GM18511 (cell line): ENCODE measurements at regions not wholly inside any gene's neighbourhood (a gene's known extent, or its start where the extent isn't known, plus 50 kb on each side); places are given as distances from the start of the nearest gene placed in this dataset.

Experiments used
- ATAC-seq: cut with Tn5 transposase; IDR thresholded peaks from one replicate; pipeline ENCODE4 v1.9.1; 2021; ENCODE audit warnings: mild to moderate bottlenecking, moderate library complexity; ENCODE audit not compliant: unreplicated experiment

DNA sequence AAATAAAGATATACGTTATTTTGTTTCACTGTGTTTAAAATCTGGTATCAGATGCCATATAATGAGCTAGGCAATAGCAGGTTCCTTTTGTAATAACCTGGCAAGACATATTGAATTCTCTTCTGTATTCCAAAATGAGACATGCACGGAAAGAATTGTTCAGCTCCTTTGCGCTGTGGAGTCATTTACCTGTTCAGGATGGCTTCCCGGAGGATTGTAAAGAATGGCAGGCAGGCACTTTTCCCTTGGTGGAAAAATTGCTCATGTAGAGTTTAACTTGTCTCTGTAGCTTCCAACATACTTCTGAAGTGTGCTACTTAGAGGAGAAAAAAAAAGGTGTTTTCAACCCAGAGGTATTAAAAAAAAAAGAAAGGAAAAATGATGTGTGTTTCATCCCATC, 805.2 kb downstream of the GALC start:
- ATAC-seq, result no peak

DNA sequence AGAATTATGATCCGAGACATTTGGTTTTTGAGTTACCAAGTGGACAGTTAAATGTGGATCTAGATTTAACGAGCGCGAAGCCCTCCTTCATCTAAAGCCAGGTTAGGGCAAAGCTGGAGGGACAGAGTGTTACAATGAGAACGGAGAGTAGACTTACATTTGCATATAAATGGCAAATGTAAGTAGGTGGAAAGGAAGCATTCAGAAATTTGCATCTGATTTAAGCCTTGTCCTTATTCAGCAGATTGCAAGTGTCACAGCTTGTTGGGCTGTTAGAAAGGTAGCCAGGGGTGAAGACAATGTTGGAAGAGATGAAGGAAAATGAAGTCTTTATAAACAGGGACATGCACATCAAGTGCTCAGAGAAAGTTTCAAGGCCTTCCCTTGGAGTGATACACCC, 806.2 kb downstream of the GALC start:
- no peak for ATAC-seq

DNA sequence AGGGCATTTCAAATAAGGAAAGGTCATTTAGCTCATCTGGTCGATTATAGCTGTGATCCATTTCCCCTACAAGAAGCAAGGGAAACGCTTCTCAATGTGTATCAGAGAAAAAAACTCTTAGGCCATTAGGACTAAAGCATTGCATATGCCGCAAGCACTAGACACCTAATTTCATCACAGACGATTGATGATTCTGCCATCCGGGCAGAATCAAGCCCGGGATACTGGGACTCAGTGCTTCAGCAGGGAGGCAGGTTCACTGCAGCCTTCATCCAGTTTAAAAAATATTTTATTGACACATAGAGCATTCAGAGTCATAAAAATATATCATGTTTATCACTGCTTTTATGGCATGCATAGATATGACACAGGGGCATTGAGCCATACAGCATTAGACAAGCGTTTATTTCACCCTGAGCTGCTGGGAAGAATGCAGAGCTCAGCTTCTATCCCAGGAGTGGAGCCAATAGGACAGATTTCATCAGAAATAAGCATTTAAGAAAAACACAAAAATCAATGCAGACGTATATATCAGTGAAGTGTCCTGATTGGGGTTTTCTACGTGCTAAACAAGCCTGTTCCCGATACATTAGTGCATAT, 806.9 kb downstream of the GALC start:
- no peak for ATAC-seq

DNA sequence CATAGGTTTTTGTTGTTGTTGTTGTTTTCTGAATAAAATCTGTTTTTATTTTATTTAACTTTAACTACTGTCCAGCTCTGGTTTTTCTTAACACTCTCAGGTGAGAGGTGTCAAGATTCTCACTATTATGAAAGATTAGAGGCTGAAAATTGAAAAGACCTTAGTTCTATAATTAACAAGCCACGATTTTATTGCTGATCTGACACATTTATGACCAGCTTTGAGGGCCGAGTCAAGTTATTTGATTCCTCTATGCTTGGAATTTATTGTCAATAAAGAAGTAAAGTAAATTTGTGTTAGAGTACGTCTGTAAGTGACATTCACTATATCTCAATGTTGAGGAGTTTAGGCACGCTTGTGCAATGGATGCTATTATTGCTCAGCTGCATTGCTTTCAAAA, 808.8 kb downstream of the GALC start:
- no peak for ATAC-seq

DNA sequence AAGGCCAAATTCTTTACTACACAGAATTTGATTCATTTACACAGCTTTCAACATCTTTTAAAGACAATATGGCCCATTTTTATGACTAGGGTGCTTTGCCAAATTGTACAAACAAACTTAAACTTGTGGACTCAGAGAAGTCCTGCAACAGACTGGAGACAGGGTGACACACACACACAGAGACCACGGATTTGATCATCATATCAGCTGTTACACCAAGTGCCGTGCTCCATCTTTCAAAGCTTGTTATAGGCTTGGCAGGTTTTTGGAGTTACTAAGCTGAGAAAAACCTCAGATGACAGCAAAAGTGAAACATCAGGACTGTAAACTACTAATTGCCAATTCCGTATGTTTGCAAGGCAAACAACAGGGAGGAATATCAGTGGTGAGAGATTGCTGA, 811.7 kb downstream of the GALC start:
- no peak for ATAC-seq

DNA sequence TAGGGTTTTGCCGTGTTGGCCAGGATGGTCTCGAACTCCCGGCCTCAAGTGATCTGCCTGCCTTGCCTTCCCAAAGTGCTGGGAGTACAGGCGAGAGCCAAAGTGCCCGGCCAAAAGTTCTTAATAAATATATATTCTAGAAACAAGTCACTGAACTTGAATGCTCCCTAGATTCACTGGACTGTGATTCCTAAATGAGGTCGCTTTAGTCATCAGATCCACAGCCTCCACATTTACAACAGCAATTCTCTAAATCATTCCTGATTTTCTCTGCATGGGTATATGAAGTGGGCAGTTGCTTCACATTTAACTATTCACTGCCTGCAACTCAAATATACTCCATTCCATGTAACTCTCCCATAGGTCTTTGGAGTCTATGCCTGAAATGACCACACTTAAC, 813.0 kb downstream of the GALC start:
- ATAC-seq, result no peak

DNA sequence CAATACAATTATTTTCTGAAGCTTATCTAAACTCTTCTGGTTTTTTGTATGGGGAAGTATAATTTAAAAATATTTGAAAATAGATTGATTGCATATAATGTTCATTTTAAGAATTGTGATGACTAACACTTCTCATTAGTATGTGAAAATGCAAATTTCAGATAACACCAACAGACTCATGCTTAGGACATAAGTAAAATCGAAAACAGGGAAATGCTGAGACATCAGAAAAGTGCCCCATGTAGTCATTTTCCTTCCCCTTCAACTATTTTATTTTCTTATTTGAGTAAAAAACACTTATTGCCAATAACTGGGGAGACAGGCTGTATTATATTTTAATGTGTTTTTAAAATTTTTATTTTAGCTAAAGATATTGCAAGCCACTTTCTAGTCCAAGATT, 814.7 kb downstream of the GALC start:
- no peak for ATAC-seq

DNA sequence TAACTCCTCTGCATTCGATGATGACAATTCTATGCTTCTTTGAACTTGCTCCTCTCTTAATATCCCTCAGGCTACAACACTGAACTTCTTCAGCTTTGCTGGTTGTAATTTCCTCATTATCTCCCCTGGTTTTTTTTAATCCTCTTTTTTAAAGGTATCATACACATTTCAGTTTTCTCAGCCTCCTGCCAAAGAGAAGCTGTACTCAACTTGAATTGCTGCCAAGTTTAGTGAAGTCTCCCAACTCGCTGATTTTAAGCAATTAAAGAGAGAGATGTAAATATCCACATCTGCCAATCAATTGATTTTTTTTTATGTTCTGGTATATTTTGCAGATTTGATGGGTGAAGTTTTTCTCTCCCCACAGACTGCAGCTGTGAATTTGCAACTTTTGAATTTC, 817.8 kb downstream of the GALC start:
- no peak for ATAC-seq

DNA sequence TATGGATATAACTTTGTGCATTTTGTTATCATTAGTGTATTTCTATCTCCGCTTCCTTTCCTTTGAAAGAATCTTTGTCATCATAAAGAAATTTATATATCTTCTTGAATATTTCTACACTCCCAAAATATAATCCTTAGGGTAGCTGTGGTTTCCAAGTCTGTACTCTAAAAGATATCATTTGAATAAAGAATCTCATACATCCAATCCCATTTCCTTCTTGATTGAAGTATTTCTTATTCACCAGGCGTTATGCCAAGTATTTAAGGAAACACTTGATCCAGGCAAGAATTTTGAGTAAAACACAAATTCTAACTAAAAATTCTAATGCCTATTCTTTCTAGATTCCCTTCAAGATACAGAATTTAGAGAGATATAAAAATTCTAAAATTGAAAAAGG, 821.8 kb downstream of the GALC start:
- ATAC-seq, result no peak

DNA sequence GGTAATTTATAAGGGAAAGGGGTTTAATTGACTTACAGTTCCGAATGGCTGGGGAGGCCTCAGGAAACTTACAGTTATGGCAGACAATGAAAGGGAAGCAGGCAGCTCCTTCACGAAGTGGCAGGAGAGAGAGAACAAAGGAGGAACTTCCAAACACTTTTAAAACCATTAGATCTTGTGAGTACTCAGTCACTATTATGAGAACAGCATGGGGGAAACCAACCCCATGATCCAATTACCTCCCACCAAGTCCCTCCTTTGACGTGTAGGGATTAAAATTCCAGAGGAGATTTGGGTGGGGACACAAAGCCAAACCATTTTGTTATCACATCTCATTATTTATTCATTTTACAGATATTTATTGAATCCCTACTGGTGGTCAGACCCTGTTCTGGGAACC, 822.8 kb downstream of the GALC start:
- no peak for ATAC-seq

DNA sequence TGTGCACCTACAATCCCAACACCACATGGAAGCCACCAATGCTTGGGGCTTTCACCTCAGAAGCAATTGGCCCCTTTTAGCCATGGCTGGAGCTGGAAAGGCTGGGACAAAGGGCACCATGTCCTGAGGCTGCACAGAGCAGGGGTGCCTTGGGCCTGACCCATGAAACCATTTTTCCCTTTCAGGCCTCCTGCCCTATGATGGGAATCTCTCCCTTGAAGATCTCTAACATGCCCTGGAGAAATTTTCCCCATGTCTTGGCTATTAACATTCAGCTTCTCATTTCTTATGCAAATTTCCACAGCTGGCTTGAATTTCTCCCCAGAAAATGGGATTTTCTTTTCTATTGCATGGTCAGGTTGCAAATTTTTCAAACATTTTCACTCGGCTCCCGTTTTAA, 823.6 kb downstream of the GALC start:
- ATAC-seq, result no peak

DNA sequence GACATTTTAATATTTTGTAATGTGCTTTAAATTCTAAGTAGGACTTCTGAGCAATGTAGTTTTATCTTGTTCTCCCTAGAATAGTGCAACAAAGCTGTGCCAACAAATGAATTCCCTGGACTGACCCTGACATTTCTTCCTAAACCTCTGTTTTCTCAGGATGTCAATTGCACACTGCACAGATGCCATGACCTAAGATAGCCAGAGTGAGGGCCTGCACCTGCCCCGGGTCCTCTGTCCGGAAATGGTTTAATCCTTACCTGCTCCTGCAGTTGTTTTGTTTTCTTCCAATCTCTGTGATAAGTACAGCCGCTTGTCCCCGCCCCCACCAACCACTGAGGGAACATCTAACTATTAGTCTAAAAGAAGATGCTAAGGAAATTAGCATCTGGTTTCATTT, 831.5 kb downstream of the GALC start:
- ATAC-seq, result no peak

DNA sequence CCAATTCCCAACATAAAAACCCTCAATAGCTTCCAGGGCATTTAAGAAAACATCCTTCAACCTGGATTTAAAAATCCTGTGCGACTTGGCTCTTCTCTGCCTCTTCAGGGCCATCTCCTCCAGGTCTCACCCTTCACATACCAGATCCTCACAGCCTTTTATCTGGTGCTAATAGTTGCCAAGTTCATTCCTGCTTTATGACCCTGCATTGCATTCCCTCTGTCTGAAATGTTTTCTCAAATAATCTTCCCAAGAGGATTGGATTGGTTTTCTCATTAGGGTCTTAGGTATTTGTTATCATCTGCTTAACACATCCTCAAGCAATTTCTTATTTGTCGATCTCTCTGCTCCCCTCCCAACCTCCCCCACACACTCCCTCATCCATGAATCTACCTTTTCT, 832.0 kb downstream of the GALC start:
- no peak for ATAC-seq

DNA sequence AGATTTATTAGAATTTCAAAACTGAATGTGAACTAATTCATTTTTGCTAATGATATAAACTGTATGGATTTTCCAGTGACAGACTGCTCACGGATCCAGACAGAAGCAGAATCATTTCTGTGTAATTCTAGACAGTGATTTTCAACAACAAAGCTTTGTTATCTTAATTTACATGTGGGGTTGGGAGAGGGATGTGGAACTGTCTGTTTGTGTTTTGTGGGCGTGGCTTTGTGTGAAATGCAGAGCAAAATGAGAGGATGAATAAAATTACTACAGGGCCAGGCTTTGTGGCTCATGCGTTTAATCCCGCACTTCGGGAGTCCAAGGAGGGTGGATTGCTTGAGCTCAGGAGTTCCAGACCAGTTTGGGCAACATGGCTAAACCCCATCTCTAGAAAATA, 834.7 kb downstream of the GALC start:
- no peak for ATAC-seq

DNA sequence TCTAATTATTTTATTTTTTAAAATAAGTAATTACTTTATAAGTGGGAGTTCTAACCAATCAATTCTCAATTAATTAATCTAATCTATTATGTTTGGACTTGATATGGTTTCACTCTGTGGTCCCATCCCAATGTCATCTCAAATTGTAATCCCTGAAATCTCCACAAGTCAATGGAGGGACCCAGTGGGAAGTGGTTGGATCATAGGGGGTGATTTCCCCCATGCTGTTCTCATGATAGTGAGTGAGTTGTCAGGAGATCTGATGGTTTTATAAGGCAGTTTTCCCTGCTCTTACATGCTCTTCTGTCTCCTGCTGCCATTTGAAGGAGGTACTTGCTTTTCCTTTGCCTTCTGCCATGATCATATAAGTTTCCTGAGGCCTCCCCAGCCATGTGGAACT, 836.1 kb downstream of the GALC start:
- no peak for ATAC-seq

DNA sequence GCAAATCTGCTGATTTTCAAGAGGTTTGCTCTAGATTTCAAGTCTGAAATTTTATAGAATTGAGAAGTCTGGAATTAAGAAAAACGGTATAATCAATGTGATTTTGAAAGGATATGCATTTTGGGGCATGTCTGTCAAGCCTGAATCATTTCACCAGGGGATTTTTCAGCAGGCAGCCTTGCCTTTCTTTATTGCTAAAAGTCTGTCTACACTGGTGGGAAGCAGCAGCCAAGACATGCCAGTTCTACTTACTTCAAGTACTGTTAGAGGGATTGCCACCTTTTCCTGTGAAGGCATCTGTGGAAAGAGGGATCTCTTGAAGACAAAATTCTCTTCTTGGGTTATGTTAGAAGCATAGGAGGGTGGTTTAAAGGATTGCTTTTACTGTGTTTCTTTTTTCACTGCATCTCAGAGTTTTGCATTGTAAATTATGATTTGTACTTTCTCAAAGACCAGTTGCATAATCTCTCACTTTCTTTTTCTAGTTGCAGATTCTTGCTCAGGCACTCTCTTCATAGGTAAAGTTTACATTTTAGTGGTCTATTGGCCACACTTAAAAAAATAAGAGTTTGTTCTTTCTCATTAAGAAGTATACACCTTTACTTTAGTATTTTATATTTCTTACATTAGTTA, 837.0 kb downstream of the GALC start:
- ATAC-seq, result no peak

DNA sequence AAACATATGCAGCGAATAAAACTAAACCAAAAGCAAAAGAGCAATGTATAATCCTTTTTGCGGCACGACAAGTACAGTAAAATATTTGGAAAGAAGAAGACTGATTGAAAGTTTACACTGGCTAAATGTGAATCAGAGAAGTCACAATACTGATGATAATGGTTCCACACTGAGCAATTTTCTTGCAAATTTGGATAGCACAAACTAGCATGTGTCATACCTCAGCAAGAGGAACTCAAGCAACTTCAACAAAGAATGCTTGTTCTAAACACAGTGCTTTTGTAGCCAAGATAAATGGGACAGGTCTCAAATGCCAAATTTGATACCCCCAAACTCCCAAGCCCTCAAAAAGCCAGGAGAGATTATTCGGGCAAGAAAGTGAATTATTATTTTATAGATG, 839.1 kb downstream of the GALC start:
- ATAC-seq, result no peak

DNA sequence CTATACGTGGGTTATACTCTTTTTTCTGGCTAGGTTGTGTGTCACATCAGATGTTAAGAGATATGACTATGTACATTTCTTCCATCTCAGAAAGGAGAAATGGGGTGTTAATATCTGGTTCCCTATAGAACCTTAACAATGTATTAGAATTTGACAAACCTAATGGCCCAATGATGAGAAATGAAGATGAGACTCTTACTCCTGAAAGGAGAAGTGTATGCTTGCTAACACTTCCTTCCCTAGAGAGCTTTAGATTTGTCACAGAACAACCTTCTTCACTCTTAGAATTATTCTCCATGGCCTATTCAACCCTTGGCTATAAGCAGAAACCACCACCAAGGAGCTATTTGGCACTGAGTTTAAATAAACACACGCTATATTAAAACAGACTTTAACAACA, 839.6 kb downstream of the GALC start:
- no peak for ATAC-seq

DNA sequence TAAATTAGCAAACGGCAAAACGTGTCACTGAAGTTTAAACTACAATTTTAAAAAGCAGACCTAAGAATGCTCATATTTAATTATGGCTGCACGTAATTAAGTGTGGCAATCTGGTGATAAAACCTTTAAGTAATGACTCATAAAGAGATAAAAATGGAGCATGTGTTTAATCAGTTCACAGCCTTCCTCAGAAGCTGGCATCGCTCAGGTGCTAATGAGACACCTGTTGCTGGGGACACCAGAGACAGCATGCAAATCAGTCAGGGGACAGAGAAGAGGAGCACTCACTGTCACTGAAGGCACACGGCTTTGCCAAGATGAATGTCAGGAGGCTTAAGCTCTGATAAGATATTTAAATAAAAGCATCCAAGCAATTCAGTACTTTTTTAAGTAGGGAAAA, 840.3 kb downstream of the GALC start:
- ATAC-seq, result no peak

DNA sequence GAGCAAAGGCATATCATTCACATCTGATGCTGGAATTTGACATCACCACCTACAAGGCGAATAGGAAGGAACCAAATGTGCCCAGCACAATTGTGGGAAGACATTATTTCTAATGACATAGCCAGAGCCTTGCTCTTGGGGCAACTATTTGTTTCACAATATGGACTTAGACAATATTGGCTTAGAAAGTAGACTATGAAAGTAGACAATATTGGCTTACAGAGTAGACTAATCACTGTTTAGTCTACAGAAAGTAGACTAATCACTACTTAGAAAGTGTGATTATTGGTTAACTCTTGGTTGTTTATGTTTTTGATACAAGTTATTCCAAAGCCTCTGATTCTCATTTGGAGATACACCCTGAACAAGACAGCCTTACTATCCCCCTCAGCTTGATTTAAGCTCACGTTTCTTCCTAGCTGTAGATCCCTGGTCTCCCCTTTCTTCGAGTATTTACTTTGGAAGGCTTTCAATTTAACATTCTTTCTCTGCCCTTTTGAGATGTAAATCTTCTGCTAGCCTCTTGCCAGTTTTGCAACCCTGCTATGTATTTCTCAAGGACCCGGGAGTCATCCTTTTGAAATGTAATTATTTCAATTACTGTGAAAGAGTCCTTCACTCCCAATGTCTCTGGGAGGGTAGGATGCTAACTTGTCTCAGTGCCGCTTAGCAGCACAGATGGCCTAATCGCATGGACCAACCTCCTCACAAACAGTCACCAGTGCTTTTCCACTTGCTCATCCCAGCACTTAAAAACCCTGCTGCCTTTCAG, 843.2 kb downstream of the GALC start:
- ATAC-seq, result no peak

DNA sequence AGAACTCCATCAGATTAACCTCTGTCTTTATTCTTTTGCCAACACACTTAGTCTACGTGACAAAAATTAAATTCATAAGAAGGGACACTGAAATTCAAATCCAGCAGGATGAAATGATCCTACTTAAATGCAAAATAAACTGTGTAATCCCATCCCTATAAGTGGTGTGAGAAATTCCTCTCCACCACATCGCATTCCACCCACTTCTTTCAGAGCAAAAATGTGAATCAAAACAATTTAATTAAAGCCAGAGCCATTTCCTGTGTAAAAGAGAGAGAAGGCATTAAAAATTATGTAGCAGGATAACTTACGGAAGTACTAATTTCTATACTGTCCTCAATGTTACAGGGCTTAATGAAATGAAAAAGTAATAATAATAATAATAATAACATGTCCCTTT, 844.3 kb downstream of the GALC start:
- no peak for ATAC-seq

DNA sequence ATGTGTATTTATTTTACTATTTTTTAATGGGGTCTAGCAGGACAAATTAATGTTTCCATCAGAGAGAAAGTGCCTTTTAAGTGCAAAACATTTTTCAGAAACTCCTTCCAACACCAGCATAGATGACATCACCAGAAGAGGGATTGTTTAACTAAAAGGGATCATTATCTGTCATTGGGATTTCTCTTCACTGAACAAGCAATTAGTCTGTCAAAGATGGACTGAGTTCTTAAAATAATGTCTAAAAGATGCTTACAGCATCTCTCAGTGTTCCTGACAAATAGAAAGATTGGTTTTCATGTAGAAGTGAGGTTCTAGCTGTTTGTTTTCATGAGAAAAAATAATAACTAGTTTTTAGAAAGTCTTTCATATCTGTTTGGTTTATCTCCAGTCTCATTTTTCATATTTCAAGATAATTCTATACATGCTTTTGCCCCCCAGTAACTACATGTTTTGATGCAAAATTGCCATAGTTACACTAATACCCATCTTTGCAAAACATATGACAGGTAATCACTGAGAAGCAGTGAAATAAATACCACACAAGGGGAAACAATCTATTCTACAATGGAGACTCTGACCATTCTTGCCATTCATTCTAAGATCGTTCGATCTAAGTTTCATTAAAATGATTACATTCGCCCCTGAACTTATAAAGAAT, 850.3 kb downstream of the GALC start:
- no peak for ATAC-seq
